PC-9 (cell line): ENCODE measurements at regions not wholly inside any gene's neighbourhood (a gene's known extent, or its start where the extent isn't known, plus 50 kb on each side); places are given as distances from the start of the nearest gene placed in this dataset.

Source experiments
- BruUV-seq: library from RNA; stranded (reverse); fragments of 400-500 nt; replicated peaks from 2 replicates; lab custom pipeline; 2021; lab: Mats Ljungman, UMichigan
- CTCF ChIA-PET: fragments of 300-600 bp; sonication (Branson Sonifier 250); formaldehyde crosslinking; loops from one replicate; lab custom pipeline; 2022; ENCODE audit warnings: antibody characterized with exemption; lab: Charles Lee
- POLR2A ChIA-PET: fragments of 300-600 bp; sonication (Branson Sonifier 250); formaldehyde crosslinking; loops from one replicate; lab custom pipeline; 2022; ENCODE audit warnings: antibody characterized with exemption; ENCODE audit not compliant: unreplicated experiment; lab: Charles Lee
- DNase-seq, 2 experiments: peaks; one replicate each; pipeline versions ENCODE4 v3.0.0 to v3.0.0-alpha.2; 2015 to 2022; ENCODE audit warnings: mixed read lengths in 1 of 2
- H2AFZ ChIP-seq: fragments of 200-600 bp; sonication (generic); 2 replicates; pipeline ENCODE4 v1.8.1; 2017; ENCODE audit warnings: antibody characterized with exemption
- H3F3A ChIP-seq: fragments of 200-600 bp; sonication (generic); 2 replicates; pipeline ENCODE4 v1.8.1; 2017; ENCODE audit warnings: antibody characterized with exemption, mild to moderate bottlenecking, low read depth; ENCODE audit not compliant: insufficient read depth
- H3K27ac ChIP-seq: fragments of 200-600 bp; sonication (generic); 2 replicates; pipeline ENCODE4 v1.6.1; 2016; ENCODE audit warnings: mixed run types
- H3K27me3 ChIP-seq: fragments of 200-600 bp; sonication (generic); 2 replicates; pipeline ENCODE4 v1.6.1; 2016; ENCODE audit warnings: low read depth, mixed run types; ENCODE audit not compliant: insufficient read depth
- H3K36me3 ChIP-seq: fragments of 200-600 bp; sonication (generic); 2 replicates; pipeline ENCODE4 v1.6.1; 2016; ENCODE audit warnings: low read depth, mixed run types
- H3K4me1 ChIP-seq: fragments of 200-600 bp; sonication (generic); replicated peaks from 2 replicates; pipeline ENCODE4 v1.6.1; 2016; ENCODE audit warnings: mixed run types; ENCODE audit not compliant: insufficient read depth
- H3K4me2 ChIP-seq: fragments of 200-600 bp; sonication (generic); 2 replicates; pipeline ENCODE4 v1.6.1; 2017; ENCODE audit warnings: mixed run types
- H3K4me3 ChIP-seq: fragments of 200-600 bp; sonication (generic); 2 replicates; pipeline ENCODE4 v1.6.1; 2016; ENCODE audit warnings: mixed run types
- H3K79me2 ChIP-seq: fragments of 200-600 bp; sonication (generic); 2 replicates; pipeline ENCODE4 v1.6.1; 2017; ENCODE audit warnings: low read depth, mixed run types
- H3K9me2 ChIP-seq: fragments of 200-600 bp; sonication (generic); 2 replicates; pipeline ENCODE4 v1.8.1; 2017; ENCODE audit warnings: mild to moderate bottlenecking; ENCODE audit not compliant: insufficient read depth
- H3K9me3 ChIP-seq: fragments of 200-600 bp; sonication (generic); 2 replicates; pipeline ENCODE4 v1.8.1; 2016; ENCODE audit warnings: low read depth; ENCODE audit not compliant: insufficient read depth
- H4K20me1 ChIP-seq: fragments of 200-600 bp; sonication (generic); 2 replicates; pipeline ENCODE4 v1.8.1; 2017; ENCODE audit not compliant: insufficient read depth
- EZH2 ChIP-seq: fragments of 200-600 bp; sonication (generic); IDR thresholded peaks from 2 replicates; pipeline ENCODE4 v1.8.0; 2017; ENCODE audit warnings: antibody characterized with exemption, low read depth
- intact Hi-C: fragments of 100-400 bp; cut with micrococcal nuclease; formaldehyde crosslinking; loops from one replicate; pipeline ENCODE4 v1.10.0; 2022; ENCODE audit not compliant: unreplicated experiment
- TF ChIP-seq, protein P1 (sequence below): fragments of 200-600 bp; sonication (generic); conservative IDR thresholded peaks from 2 replicates; pipeline ENCODE4 v1.6.1; 2017; ENCODE audit warnings: mixed run types, antibody characterized with exemption, mild to moderate bottlenecking, moderate library complexity

DNA sequence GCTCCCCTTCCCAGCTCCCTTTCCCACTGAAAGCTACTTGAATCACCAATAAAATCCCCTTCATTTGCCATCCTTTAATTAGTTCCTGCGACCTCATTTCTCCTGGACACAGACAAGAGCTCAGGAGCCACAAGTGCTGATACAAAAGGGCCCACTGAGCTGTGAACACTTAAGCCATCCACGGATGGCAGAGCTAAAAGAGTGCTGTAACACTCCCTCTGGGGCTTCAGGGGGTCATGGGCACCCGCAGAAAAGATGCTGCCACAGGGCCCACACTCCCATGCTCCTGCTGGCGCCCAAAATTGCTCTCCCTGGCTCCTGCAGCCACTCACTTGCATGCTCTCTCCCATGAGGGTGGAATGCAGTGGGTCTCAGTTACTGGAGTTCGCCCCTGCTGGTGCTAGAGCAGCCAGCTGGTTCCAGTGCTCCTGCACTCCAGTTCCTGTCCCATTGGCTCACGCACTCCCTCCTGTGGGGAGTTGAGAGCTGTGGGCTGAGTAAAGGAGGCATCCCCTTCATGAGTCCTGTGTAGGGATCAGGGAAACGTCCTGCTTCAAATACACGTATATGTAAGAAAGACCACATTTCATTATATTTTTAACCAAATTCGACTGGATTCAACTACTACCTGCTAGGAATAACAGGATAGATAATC, 1291.0 kb downstream of the ARAP2 start:
- Histone ChIP-seq H2AFZ (no peak overlapping the region), H3K4me3 (no peak overlapping the region), H3K79me2 (no peaks in the 10 kb centered on the region), H3K27ac (no peak overlapping the region), H3K9me3 (no peaks in the 10 kb centered on the region), H4K20me1 (no peaks in the 10 kb centered on the region), H3K4me2 (no peak overlapping the region), H3K27me3 (no peaks in the 10 kb centered on the region), H3K9me2 (no peaks in the 10 kb centered on the region), H3K36me3 (no peaks in the 10 kb centered on the region), H3K4me1 (no peaks in the 10 kb centered on the region), H3F3A (no peaks in the 10 kb centered on the region)
- no peak for TF ChIP-seq EZH2
- intact Hi-C loops = no loop called here
- BruUV-seq = no TSS peak
- CTCF ChIA-PET = no interaction called here
- no peak for DNase-seq
- POLR2A ChIA-PET = no interaction called here

DNA sequence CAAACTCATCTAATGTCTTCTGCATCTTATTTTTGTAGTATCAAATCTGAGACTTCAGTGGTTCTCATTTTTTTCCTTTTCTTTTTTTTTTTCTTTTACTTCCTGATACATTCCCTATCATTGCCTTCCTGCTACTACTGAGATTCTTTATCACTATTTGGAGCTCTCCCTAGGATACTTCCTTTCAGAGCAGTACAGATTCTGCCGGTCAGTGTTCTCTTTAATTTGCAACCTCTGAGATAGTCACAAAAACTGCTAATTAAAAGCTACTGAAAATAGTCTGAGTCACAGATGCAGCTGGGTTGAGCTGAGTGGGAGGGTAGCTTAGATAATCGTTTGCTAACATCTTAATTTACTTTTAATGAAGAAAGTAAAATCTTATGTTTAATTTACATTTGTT, 1279.7 kb downstream of the ARAP2 start:
- DNase-seq = no peak
- no peaks in the 10 kb centered on the region for H3K9me2 ChIP-seq
- ChIA-PET POLR2A (no interaction called here), CTCF (no interaction called here)
- H3K4me3 ChIP-seq = no peak overlapping the region
- H3K9me3 ChIP-seq = no peaks in the 10 kb centered on the region
- no peak overlapping the region for H3K4me2 ChIP-seq
- TF ChIP-seq, protein P1, sequence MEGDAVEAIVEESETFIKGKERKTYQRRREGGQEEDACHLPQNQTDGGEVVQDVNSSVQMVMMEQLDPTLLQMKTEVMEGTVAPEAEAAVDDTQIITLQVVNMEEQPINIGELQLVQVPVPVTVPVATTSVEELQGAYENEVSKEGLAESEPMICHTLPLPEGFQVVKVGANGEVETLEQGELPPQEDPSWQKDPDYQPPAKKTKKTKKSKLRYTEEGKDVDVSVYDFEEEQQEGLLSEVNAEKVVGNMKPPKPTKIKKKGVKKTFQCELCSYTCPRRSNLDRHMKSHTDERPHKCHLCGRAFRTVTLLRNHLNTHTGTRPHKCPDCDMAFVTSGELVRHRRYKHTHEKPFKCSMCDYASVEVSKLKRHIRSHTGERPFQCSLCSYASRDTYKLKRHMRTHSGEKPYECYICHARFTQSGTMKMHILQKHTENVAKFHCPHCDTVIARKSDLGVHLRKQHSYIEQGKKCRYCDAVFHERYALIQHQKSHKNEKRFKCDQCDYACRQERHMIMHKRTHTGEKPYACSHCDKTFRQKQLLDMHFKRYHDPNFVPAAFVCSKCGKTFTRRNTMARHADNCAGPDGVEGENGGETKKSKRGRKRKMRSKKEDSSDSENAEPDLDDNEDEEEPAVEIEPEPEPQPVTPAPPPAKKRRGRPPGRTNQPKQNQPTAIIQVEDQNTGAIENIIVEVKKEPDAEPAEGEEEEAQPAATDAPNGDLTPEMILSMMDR = no peak
- TF ChIP-seq EZH2 = no peak
- H3K27ac ChIP-seq = no peak overlapping the region
- no peak overlapping the region for H2AFZ ChIP-seq
- no peaks in the 10 kb centered on the region for H4K20me1 ChIP-seq
- no TSS peak for BruUV-seq
- no peaks in the 10 kb centered on the region for H3K27me3 ChIP-seq
- H3K36me3 ChIP-seq = no peaks in the 10 kb centered on the region
- H3K4me1 ChIP-seq = no peaks in the 10 kb centered on the region
- H3K79me2 ChIP-seq = no peaks in the 10 kb centered on the region
- no peaks in the 10 kb centered on the region for H3F3A ChIP-seq
- intact Hi-C loops = no loop called here

DNA sequence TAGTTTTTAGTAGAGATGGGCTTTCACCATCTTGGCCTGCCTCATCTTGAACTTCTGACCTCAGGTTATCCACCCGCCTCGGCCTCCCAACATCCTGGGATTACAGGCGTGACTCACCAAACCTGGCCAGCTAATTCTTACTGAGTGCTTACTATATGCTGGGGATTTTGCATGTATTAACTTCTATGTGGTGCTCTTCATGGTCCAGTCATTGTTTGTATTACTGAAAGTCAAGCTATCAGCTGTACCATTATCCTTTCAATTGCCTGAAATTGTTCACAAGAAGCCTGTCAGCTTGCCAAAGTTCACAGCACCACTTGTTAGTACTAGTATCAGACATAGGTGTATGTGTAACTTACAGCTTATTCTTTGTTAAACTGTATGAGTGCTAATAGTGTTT, 1272.1 kb downstream of the ARAP2 start:
- Histone ChIP-seq H2AFZ (no peak overlapping the region), H3K27ac (no peak overlapping the region), H3K9me3 (no peaks in the 10 kb centered on the region), H3K79me2 (no peaks in the 10 kb centered on the region), H3K36me3 (no peaks in the 10 kb centered on the region), H3K4me1 (no peaks in the 10 kb centered on the region), H3K4me2 (no peak overlapping the region), H3K27me3 (no peaks in the 10 kb centered on the region), H3K4me3 (no peak overlapping the region), H3F3A (no peaks in the 10 kb centered on the region), H3K9me2 (no peaks in the 10 kb centered on the region; the same call in 1 of the 2 replicates), H4K20me1 (no peaks in the 10 kb centered on the region)
- no TSS peak for BruUV-seq
- TF ChIP-seq, protein P1 = no peak
- TF ChIP-seq EZH2 = no peak
- ChIA-PET CTCF (interaction anchor here (0.5 kb wide), 1 partner anchor 1567 kb away, joined by 3 read pairs; no protein-coding TSS in a partner anchor), POLR2A (no interaction called here)
- DNase-seq = no peak
- intact Hi-C loops = no loop called here
